Breast epithelium (tissue), 4 donors: ENCODE measurements at regions not wholly inside any gene's neighbourhood (a gene's known extent, or its start where the extent isn't known, plus 50 kb on each side); places are given as distances from the start of the nearest gene placed in this dataset.

Source experiments
- DNase-seq, 2 donors: peaks; one replicate each; pipeline ENCODE4 v3.0.0-alpha.2; 2019; ENCODE audit warnings: low spot score in 2 of 2
- H3K27ac ChIP-seq, 2 donors: fragments of 200-600 bp; sonication (generic) in 1 of 2; one replicate each; pipeline ENCODE4 v1.5.1; 2016 to 2019; ENCODE audit warnings: mild to moderate bottlenecking in 1 of 2
- H3K27me3 ChIP-seq, 2 donors: fragments of 200-600 bp; sonication (generic) in 1 of 2; one replicate each; pipeline versions ENCODE4 v1.5.1 to v1.6.0; 2017 to 2019; ENCODE audit warnings: control low read depth in 1 of 2, mild to moderate bottlenecking in 1 of 2
- H3K36me3 ChIP-seq: fragments of 200-600 bp; one replicate; pipeline ENCODE4 v1.5.1; 2019
- H3K4me1 ChIP-seq, 2 donors: fragments of 200-600 bp; sonication (generic); one replicate each; pipeline ENCODE4 v1.5.1; 2016 to 2019; ENCODE audit warnings: control low read depth in 1 of 2
- H3K4me3 ChIP-seq, 3 donors: fragments of 200-600 bp; sonication (generic); 1 replicate in 2 of 3; 2 replicates in 1 of 3; pipeline ENCODE4 v1.5.1; 2016 to 2019; ENCODE audit warnings: mild to moderate bottlenecking in 3 of 3, moderate library complexity in 2 of 3
- H3K9me3 ChIP-seq, 2 donors: fragments of 200-600 bp; sonication (generic) in 1 of 2; one replicate each; pipeline ENCODE4 v1.5.1; 2016 to 2019; ENCODE audit warnings: control low read depth in 1 of 2
- CTCF ChIP-seq, 3 donors: fragments of 450-650 bp; IDR thresholded peaks; one replicate each; pipeline ENCODE4 v1.5.1; 2016 to 2017; ENCODE audit warnings: antibody characterized with exemption in 3 of 3, mild to moderate bottlenecking in 3 of 3, moderate library complexity in 3 of 3
- POLR2A ChIP-seq: fragments of 450-650 bp; IDR thresholded peaks from one replicate; pipeline ENCODE4 v1.6.1; 2016; ENCODE audit warnings: antibody characterized with exemption, mild to moderate bottlenecking, moderate library complexity
- POLR2AphosphoS5 ChIP-seq, 3 donors: sonication (generic); formaldehyde crosslinking; IDR thresholded peaks; one replicate each; pipeline ENCODE4 v1.6.1; 2017; ENCODE audit warnings: antibody characterized with exemption in 3 of 3
- intact Hi-C: fragments of 100-400 bp; cut with DNase I; formaldehyde crosslinking; loops from one replicate; pipeline ENCODE4 v1.15.1; 2023; ENCODE audit warnings: low total_unique reads

GRCh38 chr15:62896380-62896866, 146.1 kb upstream of the TPM1 start:
- Histone ChIP-seq H3K36me3 (no peaks in the 10 kb centered on the region), H3K9me3 (no peaks in the 10 kb centered on the region), H3K27me3 (no peaks in the 10 kb centered on the region), H3K4me1 (peaks cover 4 to 22% of the 10 kb centered on the region in 2 donors), H3K27ac (peak overlapping the region; percentile 97 to 98), H3K4me3 (no peak overlapping the region)
- no peak for TF ChIP-seq CTCF (IDR thresholded peaks at IDR 0.05)
- no peak for TF ChIP-seq POLR2A
- TF ChIP-seq POLR2AphosphoS5 (IDR thresholded peaks at IDR 0.05): no peak
- no peak for DNase-seq
- intact Hi-C loops: loop anchor here (5.0 kb wide), 1 partner anchor 46 kb away; no protein-coding TSS in a partner anchor

GRCh38 chr15:62896969-62897486, 145.5 kb upstream of the TPM1 start:
- H3K27me3 ChIP-seq: no peaks in the 10 kb centered on the region
- no peak for TF ChIP-seq POLR2A
- TF ChIP-seq POLR2AphosphoS5 (IDR thresholded peaks at IDR 0.05): peak; percentile 60 to 73 (median 65)
- no peak for TF ChIP-seq CTCF (IDR thresholded peaks at IDR 0.05)
- peak overlapping the region in 2 of 3 donors; percentile 19 to 23 for H3K4me3 ChIP-seq
- intact Hi-C loops: loop anchor here (5.0 kb wide), 1 partner anchor 45 kb away; no protein-coding TSS in a partner anchor
- H3K36me3 ChIP-seq: no peaks in the 10 kb centered on the region
- peak; percentile 95 to 96 for DNase-seq
- peak overlapping the region; percentile 97 to 98 for H3K27ac ChIP-seq
- peaks cover 4 to 22% of the 10 kb centered on the region in 2 donors for H3K4me1 ChIP-seq
- H3K9me3 ChIP-seq: no peaks in the 10 kb centered on the region

- DNase-seq: no peak
- Histone ChIP-seq H3K36me3 (no peaks in the 10 kb centered on the region), H3K27ac (peak overlapping the region; percentile 97 to 98), H3K4me3 (no peak overlapping the region), H3K27me3 (no peaks in the 10 kb centered on the region), H3K4me1 (peaks cover 4 to 22% of the 10 kb centered on the region in 2 donors), H3K9me3 (no peaks in the 10 kb centered on the region)
- intact Hi-C loops: loop anchor here (5.0 kb wide), 1 partner anchor 45 kb away; no protein-coding TSS in a partner anchor
- TF ChIP-seq POLR2AphosphoS5 (IDR thresholded peaks at IDR 0.05) (no peak), POLR2A (no peak), CTCF (IDR thresholded peaks at IDR 0.05) (no peak)
These were observed 144.9 kb upstream of the TPM1 start for GRCh38 chr15:62897634-62898033.

GRCh38 chr15:62899090-62899493, 143.5 kb upstream of the TPM1 start:
- H3K36me3 ChIP-seq: no peaks in the 10 kb centered on the region
- H3K4me1 ChIP-seq: peaks cover 4 to 22% of the 10 kb centered on the region in 2 donors
- peak overlapping the region; percentile 77 to 90 for H3K27ac ChIP-seq
- H3K27me3 ChIP-seq: no peaks in the 10 kb centered on the region
- no peak overlapping the region for H3K4me3 ChIP-seq
- peak in 1 of 2 donors; percentile 66 for DNase-seq
- H3K9me3 ChIP-seq: no peaks in the 10 kb centered on the region
- intact Hi-C loops: loop anchor here (5.0 kb wide), 1 partner anchor 43 kb away; no protein-coding TSS in a partner anchor
- TF ChIP-seq CTCF (IDR thresholded peaks at IDR 0.05) (no peak), POLR2A (no peak), POLR2AphosphoS5 (IDR thresholded peaks at IDR 0.05) (no peak)

GRCh38 chr15:62900071-62900802, 142.3 kb upstream of the TPM1 start:
- no peaks in the 10 kb centered on the region for H3K9me3 ChIP-seq
- peak in 1 of 3 donors; percentile 17 for TF ChIP-seq CTCF (IDR thresholded peaks at IDR 0.05)
- TF ChIP-seq POLR2AphosphoS5 (IDR thresholded peaks at IDR 0.05): no peak
- TF ChIP-seq POLR2A: no peak
- peak overlapping the region; percentile 77 to 90 for H3K27ac ChIP-seq
- H3K36me3 ChIP-seq: no peaks in the 10 kb centered on the region
- H3K4me3 ChIP-seq: no peak overlapping the region
- peaks cover 4 to 21% of the 10 kb centered on the region in 2 donors for H3K4me1 ChIP-seq
- intact Hi-C loops: no loop called here
- no peaks in the 10 kb centered on the region for H3K27me3 ChIP-seq
- peak in 1 of 2 donors; percentile 81 for DNase-seq
